Esophagus muscularis mucosa (tissue), 4 donors: ENCODE measurements at regions not wholly inside any gene's neighbourhood (a gene's known extent, or its start where the extent isn't known, plus 50 kb on each side); places are given as distances from the start of the nearest gene placed in this dataset.

Source experiments
- EP300 ChIP-seq: sonication (generic); formaldehyde crosslinking; IDR thresholded peaks from one replicate; pipeline ENCODE4 v1.6.1; 2017; ENCODE audit warnings: antibody characterized with exemption
- POLR2A ChIP-seq: fragments of 450-650 bp; IDR thresholded peaks from one replicate; pipeline ENCODE4 v1.6.1; 2017; ENCODE audit warnings: antibody characterized with exemption, moderate library complexity, mild to moderate bottlenecking, low read depth
- POLR2AphosphoS5 ChIP-seq, 2 donors: sonication (generic); formaldehyde crosslinking; IDR thresholded peaks; one replicate each; pipeline ENCODE4 v1.6.1; 2017; ENCODE audit warnings: antibody characterized with exemption in 2 of 2
- TF ChIP-seq, protein P1 (sequence below), 3 experiments: fragments of 200-600 bp in 2 of 3; fragments of 450-650 bp in 1 of 3; sonication (generic) in 2 of 3; IDR thresholded peaks; one replicate each; pipeline ENCODE4 v1.5.1; 2017 to 2019; ENCODE audit warnings: antibody characterized with exemption in 3 of 3, mild to moderate bottlenecking in 2 of 3, moderate library complexity in 1 of 3

DNA sequence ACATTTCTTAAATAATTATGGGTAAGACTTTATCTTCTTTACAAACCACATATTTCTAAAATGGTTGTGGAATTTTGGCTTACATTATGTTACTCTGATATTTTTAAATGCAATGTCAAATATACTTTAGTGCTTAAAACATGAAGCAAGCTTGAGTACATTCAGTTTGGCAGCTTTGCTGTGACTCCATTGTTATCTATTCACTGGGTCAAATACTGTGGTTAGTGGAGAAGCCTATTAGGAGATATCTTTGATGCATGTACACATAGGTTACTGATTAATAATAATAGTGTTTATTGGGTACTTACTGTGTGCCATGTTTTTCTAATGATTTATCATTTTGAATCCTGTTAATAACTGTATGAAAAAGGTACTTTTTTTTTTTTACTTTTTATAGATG, 520.4 kb upstream of the B3GALT2 start:
- no peak for TF ChIP-seq POLR2A
- TF ChIP-seq, protein P1, sequence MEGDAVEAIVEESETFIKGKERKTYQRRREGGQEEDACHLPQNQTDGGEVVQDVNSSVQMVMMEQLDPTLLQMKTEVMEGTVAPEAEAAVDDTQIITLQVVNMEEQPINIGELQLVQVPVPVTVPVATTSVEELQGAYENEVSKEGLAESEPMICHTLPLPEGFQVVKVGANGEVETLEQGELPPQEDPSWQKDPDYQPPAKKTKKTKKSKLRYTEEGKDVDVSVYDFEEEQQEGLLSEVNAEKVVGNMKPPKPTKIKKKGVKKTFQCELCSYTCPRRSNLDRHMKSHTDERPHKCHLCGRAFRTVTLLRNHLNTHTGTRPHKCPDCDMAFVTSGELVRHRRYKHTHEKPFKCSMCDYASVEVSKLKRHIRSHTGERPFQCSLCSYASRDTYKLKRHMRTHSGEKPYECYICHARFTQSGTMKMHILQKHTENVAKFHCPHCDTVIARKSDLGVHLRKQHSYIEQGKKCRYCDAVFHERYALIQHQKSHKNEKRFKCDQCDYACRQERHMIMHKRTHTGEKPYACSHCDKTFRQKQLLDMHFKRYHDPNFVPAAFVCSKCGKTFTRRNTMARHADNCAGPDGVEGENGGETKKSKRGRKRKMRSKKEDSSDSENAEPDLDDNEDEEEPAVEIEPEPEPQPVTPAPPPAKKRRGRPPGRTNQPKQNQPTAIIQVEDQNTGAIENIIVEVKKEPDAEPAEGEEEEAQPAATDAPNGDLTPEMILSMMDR (IDR thresholded peaks at IDR 0.05), result no peak
- TF ChIP-seq EP300, result no peak
- TF ChIP-seq POLR2AphosphoS5 (IDR thresholded peaks at IDR 0.05), result no peak
